ENCODE measurements at regions not wholly inside any gene's neighbourhood (a gene's known extent, or its start where the extent isn't known, plus 50 kb on each side); places are given as distances from the start of the nearest gene placed in this dataset.

DNA sequence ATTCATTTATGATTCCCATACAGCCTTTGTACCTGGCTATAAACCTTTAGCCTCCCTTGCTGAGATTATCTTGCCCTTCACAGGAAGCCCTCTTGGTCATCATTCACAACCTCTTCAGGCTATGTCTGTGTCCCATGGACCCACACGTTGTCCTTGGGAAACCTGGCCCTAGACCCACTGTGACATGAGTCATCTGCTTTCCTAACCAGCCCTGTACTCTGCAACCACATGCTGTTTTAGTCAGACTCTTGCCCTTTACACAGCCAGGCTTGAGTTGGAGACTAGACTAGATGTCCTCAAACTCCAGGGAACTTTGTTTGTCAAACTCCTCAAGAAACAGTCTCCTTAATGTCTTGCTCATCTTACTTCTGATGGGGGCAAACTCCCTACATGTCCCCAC lies 229.3 kb upstream of the ZSWIM2 start:
- no peak overlapping the region for H3K27ac ChIP-seq (ENCODE audit: low read length, poor library complexity, severe bottlenecking)
- DNase-seq = peak; percentile 62
- no peak overlapping the region for H3K9ac ChIP-seq (ENCODE audit: low read length)
- H2BK15ac ChIP-seq (ENCODE audit: low read depth, poor library complexity, severe bottlenecking) = no peak overlapping the region
- H2AFZ ChIP-seq (ENCODE audit: low read depth, low read length) = no peak overlapping the region
- H2BK12ac ChIP-seq (ENCODE audit: low read length in 2 of 2) = no peak overlapping the region
- no peaks in the 10 kb centered on the region for H3K27me3 ChIP-seq (ENCODE audit: control insufficient read depth in 1 of 2, insufficient read depth in 1 of 2, low read length in 2 of 2)
- H4K91ac ChIP-seq (ENCODE audit: low read length) = no peak overlapping the region
- no peak overlapping the region for H3K4me2 ChIP-seq (ENCODE audit: low read length, poor library complexity, severe bottlenecking)
- no peak overlapping the region for H4K8ac ChIP-seq (ENCODE audit: low read length)
- H3K14ac ChIP-seq (ENCODE audit: low read length in 2 of 2) = no peak overlapping the region
- H3K18ac ChIP-seq (ENCODE audit: low read depth in 1 of 2, low read length in 2 of 2) = no peak overlapping the region
- H3K4me1 ChIP-seq (ENCODE audit: control insufficient read depth, insufficient read depth, low read depth, low read length) = no peaks in the 10 kb centered on the region
- no peak overlapping the region for H3K4me3 ChIP-seq (ENCODE audit: insufficient read depth in 1 of 2, low read depth in 1 of 2, low read length in 2 of 2)
- H3K4ac ChIP-seq (ENCODE audit: low read depth in 1 of 2, low read length in 2 of 2) = no peak overlapping the region
- no peak overlapping the region for H3K23ac ChIP-seq (ENCODE audit: low read length in 2 of 2)
- H2BK120ac ChIP-seq (ENCODE audit: low read depth, low read length) = no peak overlapping the region
- no peaks in the 10 kb centered on the region for H3K79me1 ChIP-seq (replicated peaks; ENCODE audit: low read length, poor library complexity, severe bottlenecking)
- 24% methylated on average over 1 of the region's 1 CpG for WGBS
- no peak overlapping the region for H2BK5ac ChIP-seq (ENCODE audit: low read depth, low read length, poor library complexity, severe bottlenecking)
- no peaks in the 10 kb centered on the region for H3K36me3 ChIP-seq (ENCODE audit: control insufficient read depth in 1 of 2, insufficient read depth in 2 of 2, low read depth in 1 of 2, low read length in 2 of 2)
- no peaks in the 10 kb centered on the region for H3K9me3 ChIP-seq (ENCODE audit: control insufficient read depth, low read length)
- H2AK5ac ChIP-seq (ENCODE audit: low read length, severe bottlenecking) = no peak overlapping the region

DNA sequence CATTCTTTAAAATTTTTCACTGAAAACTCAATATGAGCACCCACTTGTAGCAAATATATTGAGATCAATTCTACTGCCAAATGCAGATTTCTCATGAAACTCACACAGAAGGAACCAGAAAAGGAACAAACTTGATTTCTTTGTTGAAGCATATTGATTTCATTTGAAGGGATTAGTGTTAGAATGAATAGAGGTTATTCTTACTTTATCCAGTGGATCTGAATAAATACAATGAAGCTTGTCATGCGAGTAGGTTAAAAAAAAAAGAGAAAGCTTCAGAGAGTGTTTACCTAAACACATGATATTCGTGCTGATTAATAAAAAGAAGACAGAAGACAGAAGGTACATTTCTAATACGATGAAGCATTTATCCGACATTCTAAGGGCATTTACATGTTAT lies 226.7 kb upstream of the ZSWIM2 start:
- Histone ChIP-seq H3K79me1 (replicated peaks; ENCODE audit: low read length, poor library complexity, severe bottlenecking) (no peaks in the 10 kb centered on the region), H2BK12ac (ENCODE audit: low read length in 2 of 2) (no peak overlapping the region), H4K8ac (ENCODE audit: low read length) (no peak overlapping the region), H2BK120ac (ENCODE audit: low read depth, low read length) (no peak overlapping the region), H2AFZ (ENCODE audit: low read depth, low read length) (no peak overlapping the region), H3K14ac (ENCODE audit: low read length in 2 of 2) (no peak overlapping the region), H3K9ac (ENCODE audit: low read length) (no peak overlapping the region), H2BK5ac (ENCODE audit: low read depth, low read length, poor library complexity, severe bottlenecking) (no peak overlapping the region), H3K36me3 (ENCODE audit: control insufficient read depth in 1 of 2, insufficient read depth in 2 of 2, low read depth in 1 of 2, low read length in 2 of 2) (no peaks in the 10 kb centered on the region), H3K18ac (ENCODE audit: low read depth in 1 of 2, low read length in 2 of 2) (no peak overlapping the region), H3K4me2 (ENCODE audit: low read length, poor library complexity, severe bottlenecking) (no peak overlapping the region), H2BK15ac (ENCODE audit: low read depth, poor library complexity, severe bottlenecking) (no peak overlapping the region), H4K91ac (ENCODE audit: low read length) (no peak overlapping the region), H3K23ac (ENCODE audit: low read length in 2 of 2) (no peak overlapping the region), H3K27ac (ENCODE audit: low read length, poor library complexity, severe bottlenecking) (no peak overlapping the region), H3K27me3 (ENCODE audit: control insufficient read depth in 1 of 2, insufficient read depth in 1 of 2, low read length in 2 of 2) (no peaks in the 10 kb centered on the region), H3K4me1 (ENCODE audit: control insufficient read depth, insufficient read depth, low read depth, low read length) (no peaks in the 10 kb centered on the region), H2AK5ac (ENCODE audit: low read length, severe bottlenecking) (no peak overlapping the region), H3K4ac (ENCODE audit: low read depth in 1 of 2, low read length in 2 of 2) (no peak overlapping the region), H3K9me3 (ENCODE audit: control insufficient read depth, low read length) (no peaks in the 10 kb centered on the region), H3K4me3 (ENCODE audit: insufficient read depth in 1 of 2, low read depth in 1 of 2, low read length in 2 of 2) (no peak overlapping the region)
- whole genome bisulfite sequencing = 100% methylated on average over 4 of the region's 4 CpGs
- no peak for DNase-seq

DNA sequence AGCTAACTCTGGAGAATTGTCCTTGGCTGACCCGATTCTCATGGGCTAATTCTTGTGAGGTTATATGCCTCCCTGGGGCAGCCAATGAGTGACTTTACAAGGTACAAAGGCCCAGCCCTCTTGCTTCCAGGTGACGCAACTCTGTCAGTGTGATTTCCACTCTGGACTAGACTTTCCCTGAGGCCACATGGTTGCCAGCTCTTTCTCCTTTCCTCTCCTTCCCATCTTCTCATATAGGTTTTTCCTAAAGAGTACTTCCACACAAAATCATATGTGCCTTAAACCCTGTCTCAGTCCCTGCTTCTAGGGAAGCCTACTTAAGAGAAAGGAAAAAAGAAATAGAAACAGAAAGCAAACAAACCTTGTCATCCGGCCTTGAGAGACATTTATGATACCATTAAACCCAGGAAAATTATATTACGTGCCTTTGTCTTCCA lies 226.2 kb upstream of the ZSWIM2 start:
- Histone ChIP-seq H3K23ac (ENCODE audit: low read length in 2 of 2) (no peak overlapping the region), H2BK15ac (ENCODE audit: low read depth, poor library complexity, severe bottlenecking) (no peak overlapping the region), H4K8ac (ENCODE audit: low read length) (no peak overlapping the region), H2BK12ac (ENCODE audit: low read length in 2 of 2) (no peak overlapping the region), H3K14ac (ENCODE audit: low read length in 2 of 2) (no peak overlapping the region), H3K9ac (ENCODE audit: low read length) (no peak overlapping the region), H3K4ac (ENCODE audit: low read depth in 1 of 2, low read length in 2 of 2) (no peak overlapping the region), H3K9me3 (ENCODE audit: control insufficient read depth, low read length) (no peaks in the 10 kb centered on the region), H2BK5ac (ENCODE audit: low read depth, low read length, poor library complexity, severe bottlenecking) (no peak overlapping the region), H3K27ac (ENCODE audit: low read length, poor library complexity, severe bottlenecking) (no peak overlapping the region), H3K4me3 (ENCODE audit: insufficient read depth in 1 of 2, low read depth in 1 of 2, low read length in 2 of 2) (no peak overlapping the region), H3K18ac (ENCODE audit: low read depth in 1 of 2, low read length in 2 of 2) (no peak overlapping the region), H4K91ac (ENCODE audit: low read length) (no peak overlapping the region), H3K4me1 (ENCODE audit: control insufficient read depth, insufficient read depth, low read depth, low read length) (no peaks in the 10 kb centered on the region), H3K36me3 (ENCODE audit: control insufficient read depth in 1 of 2, insufficient read depth in 2 of 2, low read depth in 1 of 2, low read length in 2 of 2) (no peaks in the 10 kb centered on the region), H2AK5ac (ENCODE audit: low read length, severe bottlenecking) (no peak overlapping the region), H3K4me2 (ENCODE audit: low read length, poor library complexity, severe bottlenecking) (no peak overlapping the region), H3K79me1 (replicated peaks; ENCODE audit: low read length, poor library complexity, severe bottlenecking) (no peaks in the 10 kb centered on the region), H3K27me3 (ENCODE audit: control insufficient read depth in 1 of 2, insufficient read depth in 1 of 2, low read length in 2 of 2) (no peaks in the 10 kb centered on the region), H2AFZ (ENCODE audit: low read depth, low read length) (no peak overlapping the region), H2BK120ac (ENCODE audit: low read depth, low read length) (no peak overlapping the region)
- DNase-seq = no peak
- 94% methylated on average over 4 of the region's 4 CpGs for WGBS

DNA sequence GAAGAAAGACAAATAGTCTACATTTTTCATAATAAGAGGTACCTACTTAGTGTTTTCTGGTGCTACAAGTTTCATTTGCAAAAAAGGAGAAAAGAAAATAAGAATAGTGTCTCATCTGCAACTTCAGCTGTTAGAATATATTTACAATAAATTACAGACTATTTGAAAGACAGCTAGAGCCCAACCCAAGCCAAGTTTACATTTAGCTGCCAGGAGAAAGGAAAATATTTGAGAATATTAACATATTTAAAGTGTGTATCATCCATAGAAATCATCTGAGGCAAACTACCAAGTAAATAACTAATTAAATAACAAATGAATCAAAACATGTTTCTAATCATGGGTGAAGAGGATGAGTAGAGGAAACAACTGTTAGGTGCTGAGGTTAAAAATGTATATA lies 209.2 kb upstream of the ZSWIM2 start:
- H3K4me1 ChIP-seq (ENCODE audit: control insufficient read depth, insufficient read depth, low read depth, low read length) = no peaks in the 10 kb centered on the region
- no peak for DNase-seq
- no peaks in the 10 kb centered on the region for H3K36me3 ChIP-seq (ENCODE audit: control insufficient read depth in 1 of 2, insufficient read depth in 2 of 2, low read depth in 1 of 2, low read length in 2 of 2)
- no peak overlapping the region for H4K8ac ChIP-seq (ENCODE audit: low read length)
- H3K79me1 ChIP-seq (replicated peaks; ENCODE audit: low read length, poor library complexity, severe bottlenecking) = no peaks in the 10 kb centered on the region
- H2BK12ac ChIP-seq (ENCODE audit: low read length in 2 of 2) = no peak overlapping the region
- no peak overlapping the region for H2BK120ac ChIP-seq (ENCODE audit: low read depth, low read length)
- H3K23ac ChIP-seq (ENCODE audit: low read length in 2 of 2) = no peak overlapping the region
- no peak overlapping the region for H3K27ac ChIP-seq (ENCODE audit: low read length, poor library complexity, severe bottlenecking)
- no peaks in the 10 kb centered on the region for H3K9me3 ChIP-seq (ENCODE audit: control insufficient read depth, low read length)
- no peak overlapping the region for H3K18ac ChIP-seq (ENCODE audit: low read depth in 1 of 2, low read length in 2 of 2)
- H3K4ac ChIP-seq (ENCODE audit: low read depth in 1 of 2, low read length in 2 of 2) = no peak overlapping the region
- no peak overlapping the region for H3K4me2 ChIP-seq (ENCODE audit: low read length, poor library complexity, severe bottlenecking)
- H3K27me3 ChIP-seq (ENCODE audit: control insufficient read depth in 1 of 2, insufficient read depth in 1 of 2, low read length in 2 of 2) = no peaks in the 10 kb centered on the region
- H2BK5ac ChIP-seq (ENCODE audit: low read depth, low read length, poor library complexity, severe bottlenecking) = no peak overlapping the region
- H2AFZ ChIP-seq (ENCODE audit: low read depth, low read length) = no peak overlapping the region
- no peak overlapping the region for H3K9ac ChIP-seq (ENCODE audit: low read length)
- H4K91ac ChIP-seq (ENCODE audit: low read length) = no peak overlapping the region
- H2AK5ac ChIP-seq (ENCODE audit: low read length, severe bottlenecking) = no peak overlapping the region
- no peak overlapping the region for H3K14ac ChIP-seq (ENCODE audit: low read length in 2 of 2)
- H2BK15ac ChIP-seq (ENCODE audit: low read depth, poor library complexity, severe bottlenecking) = no peak overlapping the region
- no peak overlapping the region for H3K4me3 ChIP-seq (ENCODE audit: insufficient read depth in 1 of 2, low read depth in 1 of 2, low read length in 2 of 2)
